CD14-positive monocyte (primary cell): ENCODE measurements at regions not wholly inside any gene's neighbourhood (a gene's known extent, or its start where the extent isn't known, plus 50 kb on each side); places are given as distances from the start of the nearest gene placed in this dataset.

ENCODE experiments used
- DNase-seq, 3 donors: peaks; one replicate each; pipeline ENCODE4 v3.0.0-alpha.2; 2011 to 2022
- H2AFZ ChIP-seq: 2 replicates; pipeline ENCODE4 v1.6.0; 2012; ENCODE audit warnings: mild to moderate bottlenecking, low read depth, low read length, inconsistent platforms; ENCODE audit not compliant: insufficient read depth, poor library complexity, severe bottlenecking
- H3K27ac ChIP-seq, 2 donors: 1 replicate in 1 of 2; 2 replicates in 1 of 2; pipeline ENCODE4 v1.5.1; 2012 to 2013; ENCODE audit warnings: low read length in 2 of 2, control low read depth in 1 of 2, inconsistent platforms in 1 of 2, low read depth in 1 of 2, mild to moderate bottlenecking in 1 of 2
- H3K27me3 ChIP-seq, 2 donors: one replicate each; pipeline versions ENCODE4 v1.6.0 to v1.6.1; 2011 to 2013; ENCODE audit warnings: low read length in 2 of 2; ENCODE audit not compliant: control insufficient read depth in 2 of 2, insufficient read depth in 2 of 2
- H3K36me3 ChIP-seq, 2 donors: replicated peaks in 1 of 2; 1 replicate in 1 of 2; 2 replicates in 1 of 2; pipeline versions ENCODE4 v1.5.1 to v1.6.1; 2012 to 2013; ENCODE audit warnings: low read length in 2 of 2, control low read depth in 1 of 2, inconsistent platforms in 1 of 2, mild to moderate bottlenecking in 1 of 2; ENCODE audit not compliant: insufficient read depth in 2 of 2, control insufficient read depth in 1 of 2
- H3K4me1 ChIP-seq, 2 donors: 1 replicate in 1 of 2; 2 replicates in 1 of 2; pipeline versions ENCODE4 v1.5.1 to v1.6.1; 2012 to 2013; ENCODE audit warnings: low read length in 2 of 2, control low read depth in 1 of 2, inconsistent platforms in 1 of 2, mild to moderate bottlenecking in 1 of 2, moderate library complexity in 1 of 2; ENCODE audit not compliant: insufficient read depth in 2 of 2, control insufficient read depth in 1 of 2
- H3K4me2 ChIP-seq: replicated peaks from 2 replicates; pipeline ENCODE3; 2012; ENCODE audit warnings: low read length, moderate library complexity, mild to moderate bottlenecking; ENCODE audit not compliant: poor library complexity, severe bottlenecking; ENCODE audit errors: extremely low read depth
- H3K4me3 ChIP-seq, 3 experiments: fragments of 200-600 bp in 1 of 3; sonication (generic) in 1 of 3; replicated peaks in 1 of 3; 1 replicate in 2 of 3; 2 replicates in 1 of 3; pipeline ENCODE4 v1.5.1; 2011 to 2013; ENCODE audit warnings: low read length in 3 of 3, mild to moderate bottlenecking in 3 of 3, control low read depth in 2 of 3, low read depth in 2 of 3, inconsistent platforms in 1 of 3, moderate library complexity in 1 of 3
- H3K79me2 ChIP-seq: 2 replicates; pipeline ENCODE4 v1.6.0; 2012; ENCODE audit warnings: mild to moderate bottlenecking, control low read depth, inconsistent platforms, low read length, moderate library complexity; ENCODE audit not compliant: insufficient read depth
- H3K9ac ChIP-seq: 2 replicates; pipeline ENCODE4 v1.6.0; 2017; ENCODE audit warnings: low read length, mild to moderate bottlenecking; ENCODE audit not compliant: insufficient read depth, poor library complexity, severe bottlenecking
- H3K9me3 ChIP-seq, 2 donors: replicated peaks in 1 of 2; 1 replicate in 1 of 2; 2 replicates in 1 of 2; pipeline versions ENCODE4 v1.5.1 to v1.6.1; 2012 to 2013; ENCODE audit warnings: low read length in 2 of 2, control low read depth in 1 of 2; ENCODE audit not compliant: control insufficient read depth in 1 of 2, insufficient read depth in 1 of 2
- H4K20me1 ChIP-seq: 2 replicates; pipeline ENCODE4 v1.6.0; 2012; ENCODE audit warnings: mild to moderate bottlenecking, low read length, control low read depth, moderate library complexity; ENCODE audit not compliant: insufficient read depth
- H3K27ac Mint-ChIP-seq, 7 donors: one replicate each; pipeline ENCODE4 v1.8.0; 2020; ENCODE audit warnings: mild to moderate bottlenecking in 7 of 7, mixed read lengths in 7 of 7, moderate library complexity in 6 of 7, inconsistent platforms in 2 of 7
- H3K27me3 Mint-ChIP-seq, 3 donors: one replicate each; pipeline ENCODE4 v1.8.0; 2021 to 2022; ENCODE audit warnings: low read depth in 3 of 3, mild to moderate bottlenecking in 3 of 3, mixed read lengths in 3 of 3, moderate library complexity in 3 of 3, inconsistent platforms in 1 of 3
- H3K36me3 Mint-ChIP-seq, 2 donors: one replicate each; pipeline ENCODE4 v1.8.0; 2020; ENCODE audit warnings: mixed read lengths in 2 of 2, inconsistent platforms in 1 of 2, mild to moderate bottlenecking in 1 of 2
- H3K4me1 Mint-ChIP-seq: one replicate; pipeline ENCODE4 v1.8.0; 2020; ENCODE audit warnings: mild to moderate bottlenecking, mixed read lengths
- H3K4me3 Mint-ChIP-seq, 2 donors: one replicate each; pipeline ENCODE4 v1.8.0; 2020; ENCODE audit warnings: mild to moderate bottlenecking in 2 of 2, mixed read lengths in 2 of 2, moderate library complexity in 1 of 2
- H3K9me3 Mint-ChIP-seq, 7 donors: one replicate each; pipeline ENCODE4 v1.8.0; 2020 to 2022; ENCODE audit warnings: mixed read lengths in 7 of 7, mild to moderate bottlenecking in 6 of 7, moderate library complexity in 6 of 7, inconsistent platforms in 2 of 7
- CTCF ChIP-seq: fragments of 200-600 bp; IDR thresholded peaks from one replicate; pipeline ENCODE4 v1.8.0; 2022; ENCODE audit warnings: antibody characterized with exemption, mild to moderate bottlenecking
- WGBS: methylation state at CpG from one replicate; pipeline ENCODE4 v1.1.5; 2013; ENCODE audit warnings: missing lambda C conversion rate; ENCODE audit not compliant: insufficient coverage; 5-methylcytosine and 5-hydroxymethylcytosine counted together
- intact Hi-C, 2 donors: fragments of 100-400 bp; cut with micrococcal nuclease; formaldehyde crosslinking; loops; one replicate each; pipeline versions ENCODE4 v1.15.0 to v1.15.1; 2023

GRCh38 chr7:98713165-98713810 is 96.2 kb downstream of the NPTX2 start:
- no peaks in the 10 kb centered on the region for H3K27me3 ChIP-seq
- intact Hi-C loops = no loop called here
- H3K9me3 ChIP-seq = no peaks in the 10 kb centered on the region
- H3K4me3 ChIP-seq = no peak overlapping the region
- peaks cover 1 to 18% (median 8%) of the 10 kb centered on the region in 3 donors for H3K27me3 Mint-ChIP-seq
- no CpG with 5 or more reads among the region's 6 CpGs for WGBS
- H3K4me1 Mint-ChIP-seq = no peaks in the 10 kb centered on the region
- no peak overlapping the region for H3K27ac ChIP-seq
- H4K20me1 ChIP-seq = no peaks in the 10 kb centered on the region
- H3K4me3 Mint-ChIP-seq = no peak overlapping the region
- TF ChIP-seq CTCF = no peak
- no peaks in the 10 kb centered on the region for H3K79me2 ChIP-seq
- H2AFZ ChIP-seq = no peak overlapping the region
- H3K36me3 Mint-ChIP-seq = no peaks in the 10 kb centered on the region
- H3K36me3 ChIP-seq = no peaks in the 10 kb centered on the region
- no peaks in the 10 kb centered on the region for H3K4me1 ChIP-seq
- H3K27ac Mint-ChIP-seq = no peak overlapping the region
- no peak overlapping the region for H3K4me2 ChIP-seq
- DNase-seq = no peak
- H3K9me3 Mint-ChIP-seq = peaks cover 0 to 13% (median 0%) of the 10 kb centered on the region in 7 donors
- H3K9ac ChIP-seq = no peak overlapping the region

- Histone ChIP-seq H3K79me2 (no peaks in the 10 kb centered on the region), H3K9ac (no peak overlapping the region), H3K4me3 (no peak overlapping the region), H3K4me2 (no peak overlapping the region), H3K36me3 (no peaks in the 10 kb centered on the region), H3K9me3 (no peaks in the 10 kb centered on the region), H2AFZ (no peak overlapping the region), H3K27ac (no peak overlapping the region), H3K27me3 (no peaks in the 10 kb centered on the region), H3K4me1 (no peaks in the 10 kb centered on the region), H4K20me1 (no peaks in the 10 kb centered on the region)
- Mint-ChIP-seq H3K4me1 (no peaks in the 10 kb centered on the region), H3K27ac (no peak overlapping the region), H3K27me3 (peaks cover 1 to 12% (median 6%) of the 10 kb centered on the region in 3 donors), H3K4me3 (no peak overlapping the region), H3K9me3 (peaks cover 0 to 2% (median 0%) of the 10 kb centered on the region in 7 donors), H3K36me3 (no peaks in the 10 kb centered on the region)
- DNase-seq = no peak
- intact Hi-C loops = no loop called here
- TF ChIP-seq CTCF = no peak
- 76% methylated on average over 6 of the region's 8 CpGs for WGBS
Measured at GRCh38 chr7:98719396-98719795, 102.3 kb downstream of the NPTX2 start.
